NOMO-1 treated with DMSO at 0.1 percent for 48 hours (cell line): ENCODE measurements at regions not wholly inside any gene's neighbourhood (a gene's known extent, or its start where the extent isn't known, plus 50 kb on each side); places are given as distances from the start of the nearest gene placed in this dataset.

ENCODE experiments used
- DNase-seq: peaks from one replicate; lab custom pipeline; 2025; ENCODE audit not compliant: unreplicated experiment; lab: John Stamatoyannopoulos, UW

- peak; percentile 86 for DNase-seq
Measured at GRCh38 chr13:29664591-29664990, 69.1 kb upstream of the SLC7A1 start.

DNA sequence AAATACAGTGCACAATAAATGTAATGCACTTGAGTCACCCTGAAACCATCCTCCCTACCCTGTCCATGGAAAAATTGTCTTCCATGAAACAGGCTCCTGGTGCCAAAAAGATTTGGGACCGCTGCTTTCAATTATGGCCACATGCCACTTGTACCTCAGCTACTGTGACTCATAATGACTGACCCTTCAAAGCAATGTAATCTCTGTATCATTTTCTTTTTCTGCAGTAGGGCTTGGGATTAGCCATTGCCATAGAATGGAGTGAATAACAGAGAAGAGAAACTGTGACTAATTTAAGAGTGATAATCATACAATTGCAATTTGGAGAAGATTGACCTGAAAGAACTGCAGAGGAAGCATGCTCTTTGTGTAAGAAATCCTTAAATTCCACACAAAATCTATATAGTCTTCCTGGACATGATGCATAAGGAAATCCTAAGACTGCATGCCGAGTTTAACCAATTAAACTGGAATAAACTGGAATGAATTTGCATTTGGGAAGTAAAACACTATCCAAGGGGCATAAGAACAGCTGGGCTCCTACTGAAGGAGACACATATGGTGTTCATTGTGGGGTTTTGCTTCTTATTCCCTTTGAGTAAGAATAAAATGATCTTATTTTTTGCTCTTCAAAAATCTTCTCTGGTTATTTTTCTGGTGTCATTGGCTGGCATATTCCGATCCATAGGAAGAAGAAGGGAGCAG is 59.5 kb upstream of the SLC7A1 start:
- no peak for DNase-seq

GRCh38 chr13:29654384-29654783 is 58.9 kb upstream of the SLC7A1 start:
- DNase-seq: no peak

- DNase-seq: peak; percentile 33
Measured at GRCh38 chr13:29648760-29649159, 53.3 kb upstream of the SLC7A1 start.
